ENCODE measurements at regions not wholly inside any gene's neighbourhood (a gene's known extent, or its start where the extent isn't known, plus 50 kb on each side); places are given as distances from the start of the nearest gene placed in this dataset.

DNA sequence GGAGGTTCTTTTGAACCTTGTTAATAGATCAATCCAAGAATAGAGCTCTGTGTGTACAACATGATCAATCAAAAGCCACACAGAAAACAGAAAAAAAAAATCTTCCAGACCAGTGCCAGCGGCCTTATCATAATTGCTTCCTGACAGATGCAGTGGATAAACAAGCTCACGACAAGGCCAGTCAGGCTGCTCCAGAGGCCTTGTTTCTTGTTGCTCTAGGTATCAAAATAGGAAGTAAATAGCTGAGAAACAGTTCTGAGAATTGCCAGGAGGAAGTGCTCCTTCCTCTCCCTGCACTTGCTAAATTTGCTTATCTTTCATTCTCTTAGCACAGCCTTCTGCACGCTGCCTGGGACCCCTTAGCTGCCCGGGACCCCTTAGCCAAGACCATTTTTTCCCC is 199.0 kb upstream of the TARS1 start:
- TF ChIP-seq CTCF (IDR thresholded peaks at IDR 0.05) (no peak), EP300 (IDR thresholded peaks at IDR 0.05) (no peak), POLR2A (IDR thresholded peaks at IDR 0.05; ENCODE audit: low read depth) (no peak), POLR2AphosphoS5 (IDR thresholded peaks at IDR 0.05) (no peak)

Data from esophagus muscularis mucosa (tissue), 4 donors.